ENCODE measurements at regions not wholly inside any gene's neighbourhood (a gene's known extent, or its start where the extent isn't known, plus 50 kb on each side); places are given as distances from the start of the nearest gene placed in this dataset.

- ChIA-PET POLR2A (interaction anchor here (0.6 to 1.6 kb wide), 13 partner anchors 11 to 221 kb away, joined by 3 to 8 read pairs (median 4); no protein-coding TSS in a partner anchor), CTCF (interaction anchor here (0.7 to 1.0 kb wide), 2 partner anchors 31 to 281 kb away, joined by 3 read pairs; partner anchors contain the start of gene KITLG)
- TF ChIP-seq CTCF (IDR thresholded peaks at IDR 0.05; ENCODE audit: unreplicated experiment), result no peak
- Mint-ChIP-seq H3K27ac (ENCODE audit: low read depth, unreplicated experiment) (peak overlapping the region; percentile 85), H3K9me3 (ENCODE audit: unreplicated experiment) (peaks cover 9% of the 10 kb centered on the region), H3K4me3 (ENCODE audit: unreplicated experiment) (no peak overlapping the region), H3K27me3 (ENCODE audit: insufficient read depth, unreplicated experiment) (no peaks in the 10 kb centered on the region), H3K4me1 (ENCODE audit: insufficient read depth, unreplicated experiment) (peaks cover 16% of the 10 kb centered on the region), H3K36me3 (ENCODE audit: insufficient read depth, unreplicated experiment) (no peaks in the 10 kb centered on the region)
- intact Hi-C loops (cut with micrococcal nuclease), result loop anchor here (1.0 to 5.0 kb wide), 2 partner anchors 57 to 147 kb away; no protein-coding TSS in a partner anchor
- TSS peak; percentile 68 for BruUV-seq (replicated peaks)
- peak; percentile 71 for DNase-seq (ENCODE audit: unreplicated experiment)
Observed at GRCh38 chr12:88298761-88299242, 156.7 kb downstream of the TMTC3 start.

DNA sequence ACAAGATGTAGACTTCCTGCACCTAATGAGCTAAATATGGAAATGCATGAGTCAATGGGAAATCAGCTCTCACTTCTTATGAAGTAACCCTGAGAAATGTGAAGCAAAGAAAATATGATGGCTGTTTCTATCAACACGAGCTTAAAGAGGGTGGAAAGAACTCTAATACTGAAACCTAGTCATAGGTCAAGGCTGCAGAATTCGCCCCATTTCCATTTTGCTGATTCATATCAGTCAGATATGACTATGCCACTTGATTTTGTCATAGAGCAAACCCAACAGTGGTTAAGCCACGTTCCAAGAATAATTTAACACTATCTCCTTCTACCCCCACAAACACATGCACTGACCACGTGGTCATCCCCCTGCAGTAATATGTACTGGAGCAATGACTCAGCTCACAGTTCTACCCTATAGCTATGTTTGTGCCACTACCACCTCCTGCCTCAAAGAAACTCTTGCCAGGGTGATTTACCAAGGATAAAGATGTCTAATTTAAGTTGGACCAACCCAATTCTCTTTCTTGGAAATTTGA is 157.5 kb downstream of the TMTC3 start:
- ChIA-PET CTCF (interaction anchor here (0.6 to 1.0 kb wide), 2 partner anchors 280 to 1805 kb away, joined by 3 read pairs; partner anchors contain the start of gene KITLG), POLR2A (interaction anchor here (0.7 to 1.6 kb wide), 9 partner anchors 10 to 101 kb away, joined by 3 to 7 read pairs (median 4); no protein-coding TSS in a partner anchor)
- DNase-seq (ENCODE audit: unreplicated experiment), result peak; percentile 86
- no peaks in the 10 kb centered on the region for H3K36me3 Mint-ChIP-seq (ENCODE audit: insufficient read depth, unreplicated experiment)
- no peak for TF ChIP-seq CTCF (IDR thresholded peaks at IDR 0.05; ENCODE audit: unreplicated experiment)
- no peaks in the 10 kb centered on the region for H3K27me3 Mint-ChIP-seq (ENCODE audit: insufficient read depth, unreplicated experiment)
- no TSS peak for BruUV-seq (replicated peaks)
- intact Hi-C loops (cut with micrococcal nuclease), result loop anchor here (1.0 to 5.0 kb wide), 2 partner anchors 57 to 147 kb away; no protein-coding TSS in a partner anchor
- peak overlapping the region; percentile 85 for H3K27ac Mint-ChIP-seq (ENCODE audit: low read depth, unreplicated experiment)
- peaks cover 16% of the 10 kb centered on the region for H3K4me1 Mint-ChIP-seq (ENCODE audit: insufficient read depth, unreplicated experiment)
- peak overlapping the region; percentile 19 for H3K4me3 Mint-ChIP-seq (ENCODE audit: unreplicated experiment)
- peaks cover 6% of the 10 kb centered on the region for H3K9me3 Mint-ChIP-seq (ENCODE audit: unreplicated experiment)

DNA sequence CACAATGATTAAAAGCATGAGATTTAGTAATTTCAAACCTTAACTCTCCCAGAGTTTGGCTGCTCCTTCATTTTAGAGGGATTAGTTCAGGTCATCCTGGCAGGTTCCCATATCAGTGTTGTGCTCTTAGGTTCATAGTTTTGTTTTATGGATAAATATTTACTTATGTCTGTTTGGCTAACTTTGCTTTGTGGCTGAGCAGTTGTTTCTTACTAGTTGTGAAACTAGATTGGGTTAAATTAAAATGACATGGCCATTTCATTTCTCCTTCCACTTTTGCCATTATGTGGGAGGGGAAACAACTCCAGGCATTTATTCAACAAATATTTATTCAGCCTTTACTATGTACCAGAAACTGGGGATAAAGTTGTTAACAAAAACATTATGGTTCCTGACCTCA is 158.8 kb downstream of the TMTC3 start:
- intact Hi-C loops (cut with micrococcal nuclease), result no loop called here
- Mint-ChIP-seq H3K36me3 (ENCODE audit: insufficient read depth, unreplicated experiment) (no peaks in the 10 kb centered on the region), H3K27ac (ENCODE audit: low read depth, unreplicated experiment) (no peak overlapping the region), H3K9me3 (ENCODE audit: unreplicated experiment) (no peaks in the 10 kb centered on the region), H3K4me3 (ENCODE audit: unreplicated experiment) (no peak overlapping the region), H3K27me3 (ENCODE audit: insufficient read depth, unreplicated experiment) (no peaks in the 10 kb centered on the region), H3K4me1 (ENCODE audit: insufficient read depth, unreplicated experiment) (peaks cover 16% of the 10 kb centered on the region)
- CTCF ChIA-PET, result interaction anchor here (0.6 to 0.7 kb wide), 2 partner anchors 69 to 100 kb away, joined by 3 read pairs; no protein-coding TSS in a partner anchor
- TF ChIP-seq CTCF (IDR thresholded peaks at IDR 0.05; ENCODE audit: unreplicated experiment), result no peak
- no peak for DNase-seq (ENCODE audit: unreplicated experiment)
- no TSS peak for BruUV-seq (replicated peaks)
- POLR2A ChIA-PET, result interaction anchor here (0.8 kb wide), 1 partner anchor 52 kb away, joined by 3 read pairs; no protein-coding TSS in a partner anchor

DNA sequence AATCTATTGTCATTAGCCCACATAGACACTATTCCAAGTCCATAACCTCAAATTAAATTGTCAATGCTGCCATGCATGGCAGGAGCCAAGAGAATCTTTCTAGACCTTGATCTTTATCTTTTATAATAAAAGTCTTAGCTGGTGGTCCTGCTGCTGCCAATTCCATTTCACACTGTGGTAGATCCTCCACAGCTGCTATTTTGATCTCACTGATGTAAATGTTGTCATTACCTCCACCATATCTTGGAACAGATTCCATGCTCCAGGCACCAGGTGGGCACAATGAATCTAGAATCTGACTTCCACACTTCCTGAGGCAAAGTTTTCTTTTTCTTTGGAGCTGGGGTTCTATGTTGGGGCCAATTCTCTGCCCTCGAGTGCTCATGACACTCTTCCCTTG is 161.2 kb downstream of the TMTC3 start:
- CTCF ChIA-PET, result interaction anchor here (0.5 to 0.6 kb wide), 2 partner anchors 22 to 45 kb away, joined by 3 to 4 read pairs; no protein-coding TSS in a partner anchor
- peaks cover 23% of the 10 kb centered on the region for H3K4me1 Mint-ChIP-seq (ENCODE audit: insufficient read depth, unreplicated experiment)
- H3K4me3 Mint-ChIP-seq (ENCODE audit: unreplicated experiment), result no peak overlapping the region
- no peak for TF ChIP-seq CTCF (IDR thresholded peaks at IDR 0.05; ENCODE audit: unreplicated experiment)
- DNase-seq (ENCODE audit: unreplicated experiment), result no peak
- POLR2A ChIA-PET, result no interaction called here
- no TSS peak for BruUV-seq (replicated peaks)
- intact Hi-C loops (cut with micrococcal nuclease), result no loop called here
- no peaks in the 10 kb centered on the region for H3K27me3 Mint-ChIP-seq (ENCODE audit: insufficient read depth, unreplicated experiment)
- H3K27ac Mint-ChIP-seq (ENCODE audit: low read depth, unreplicated experiment), result no peak overlapping the region
- H3K36me3 Mint-ChIP-seq (ENCODE audit: insufficient read depth, unreplicated experiment), result no peaks in the 10 kb centered on the region
- no peaks in the 10 kb centered on the region for H3K9me3 Mint-ChIP-seq (ENCODE audit: unreplicated experiment)
